ENCODE measurements at regions not wholly inside any gene's neighbourhood (a gene's known extent, or its start where the extent isn't known, plus 50 kb on each side); places are given as distances from the start of the nearest gene placed in this dataset.
"Not testable (repeated sequence)": the region's sequence is repeated elsewhere in the genome, so short reads cannot be mapped to it uniquely, and the experiment has no call there.

- intact Hi-C loops (cut with micrococcal nuclease) = no loop called here
Observed at GRCh38 chr15:69552057-69552815, 99.6 kb downstream of the RPLP1 start.

DNA sequence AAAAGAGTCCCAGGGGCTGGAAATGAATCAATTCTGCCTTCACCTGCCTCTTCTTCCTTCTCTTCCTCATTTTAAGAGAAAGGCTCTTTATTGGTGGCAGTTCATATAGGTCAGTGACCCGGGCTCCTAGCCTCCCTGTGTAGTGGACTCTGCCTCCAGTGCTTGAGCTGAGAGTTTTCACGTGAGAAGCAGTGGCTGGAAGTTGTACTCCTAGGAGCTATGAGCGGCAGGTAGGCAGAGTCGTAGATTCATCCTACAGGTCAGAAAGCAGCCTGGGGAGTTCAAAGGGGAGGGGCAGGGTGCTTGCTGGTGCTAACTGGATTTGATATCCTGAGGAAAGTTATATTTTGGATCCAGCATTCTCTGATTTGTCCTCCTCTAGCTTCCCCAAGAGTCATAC lies 101.1 kb downstream of the RPLP1 start:
- intact Hi-C loops (cut with micrococcal nuclease) = no loop called here

DNA sequence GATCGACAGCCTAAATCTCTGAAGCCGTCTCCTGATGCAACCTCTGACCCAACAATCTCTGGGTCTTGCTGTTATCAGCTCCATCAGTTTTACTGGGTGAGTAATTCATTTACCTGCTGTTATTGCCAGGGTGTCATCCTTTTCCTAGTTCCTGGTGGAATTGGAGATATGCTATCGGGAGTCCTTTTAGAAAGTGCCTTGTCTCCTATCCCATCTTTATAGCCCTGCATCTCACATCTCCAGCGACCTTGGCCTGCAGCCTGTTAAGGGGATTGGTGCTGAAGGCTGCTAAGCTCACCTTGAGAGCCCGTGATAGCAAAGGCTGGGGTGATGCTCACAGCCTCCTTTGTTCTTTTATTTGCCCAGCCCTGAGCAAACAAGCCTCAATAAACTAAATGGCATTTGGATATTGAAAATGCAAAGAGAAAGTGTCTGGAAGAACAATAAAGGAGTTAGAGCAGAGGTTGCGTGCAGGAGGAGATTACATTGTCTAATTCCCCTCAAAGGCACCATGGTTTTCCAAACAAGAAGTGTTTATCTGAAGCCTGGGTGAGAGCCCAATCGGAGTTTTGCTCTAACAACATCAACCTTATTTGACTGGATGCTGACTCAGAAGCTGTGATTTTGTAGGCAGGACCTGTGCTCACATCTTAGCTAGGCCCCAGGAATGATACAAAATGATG lies 101.8 kb downstream of the RPLP1 start:
- intact Hi-C loops (cut with micrococcal nuclease) = no loop called here

- intact Hi-C loops (cut with micrococcal nuclease) = no loop called here
Observed at GRCh38 chr15:69555080-69555479, 102.5 kb downstream of the RPLP1 start.

GRCh38 chr15:69556344-69556743 lies 103.7 kb downstream of the RPLP1 start:
- intact Hi-C loops (cut with micrococcal nuclease) = no loop called here

- intact Hi-C loops (cut with micrococcal nuclease) = no loop called here
Observed at GRCh38 chr15:69557020-69557706, 104.5 kb downstream of the RPLP1 start.

DNA sequence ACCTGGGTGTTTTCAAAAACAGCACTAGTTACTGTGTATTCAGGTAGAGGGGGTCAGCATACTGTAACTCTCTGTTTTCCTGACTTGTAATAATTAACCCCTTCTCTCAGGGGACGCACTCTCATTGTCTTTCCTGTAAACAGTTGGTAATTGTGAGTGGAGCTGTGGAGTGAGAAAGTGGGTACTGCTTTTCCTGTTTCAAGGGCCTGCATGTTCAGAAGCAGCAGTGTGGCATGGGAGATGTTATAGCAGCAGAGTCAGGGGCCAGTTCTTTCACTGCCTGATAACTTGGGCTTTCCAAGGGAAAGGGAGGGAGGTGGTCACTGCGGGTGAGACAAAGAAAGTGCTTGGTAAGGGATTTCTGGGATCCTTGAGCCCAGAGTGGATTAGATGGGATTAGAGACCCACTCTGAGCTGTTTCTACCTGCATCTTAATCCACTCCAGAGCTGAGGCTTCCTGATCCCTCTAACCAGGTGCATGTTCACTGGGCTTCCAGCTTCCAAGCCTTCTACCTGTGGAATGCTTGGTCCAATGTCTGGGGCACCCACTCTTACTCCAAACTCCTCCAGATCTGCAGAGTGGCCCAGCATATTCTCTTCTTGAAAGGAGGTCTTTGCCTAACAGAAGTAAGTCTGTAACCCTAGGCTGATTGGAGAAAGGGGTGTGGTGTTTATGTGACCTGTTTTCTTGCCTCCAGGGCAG lies 105.2 kb downstream of the RPLP1 start:
- intact Hi-C loops (cut with micrococcal nuclease) = no loop called here

DNA sequence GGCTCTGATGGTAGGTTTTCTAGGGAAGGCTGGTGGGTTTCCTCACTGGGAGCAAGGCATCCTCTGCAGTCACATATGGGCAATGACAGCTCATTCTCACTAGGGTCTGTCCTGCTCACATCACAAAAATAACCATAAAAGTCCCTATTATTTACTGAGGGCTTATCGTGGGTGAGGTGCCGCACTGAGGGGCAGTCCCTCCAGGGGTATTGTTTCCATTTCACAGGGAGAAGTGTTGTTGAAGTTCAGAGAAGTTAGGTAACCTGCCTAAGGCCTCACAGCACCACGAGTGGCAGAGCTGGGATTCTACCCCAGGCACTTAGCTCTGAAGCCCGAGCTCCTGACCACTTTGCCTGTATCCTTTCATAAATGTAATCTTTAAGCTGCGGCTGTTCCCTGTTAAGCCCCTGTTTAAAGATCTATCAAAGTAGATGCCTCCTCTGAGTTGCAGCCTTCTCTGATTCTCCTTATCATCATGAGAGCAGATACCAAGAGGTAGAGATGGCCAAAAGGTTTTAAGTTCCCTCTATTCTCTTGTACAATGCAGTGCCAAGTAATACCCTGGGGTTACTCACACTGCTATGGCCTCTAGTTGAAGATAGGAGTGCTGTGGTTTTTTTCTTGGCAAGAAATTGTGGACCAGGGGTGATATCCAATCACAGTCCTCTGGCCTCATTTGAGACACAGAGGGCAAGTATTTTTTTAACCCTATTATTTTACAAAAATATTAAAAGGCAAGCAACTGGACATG lies 107.0 kb downstream of the RPLP1 start:
- intact Hi-C loops (cut with micrococcal nuclease) = no loop called here

GRCh38 chr15:69561071-69561784 lies 108.6 kb downstream of the RPLP1 start:
- intact Hi-C loops (cut with micrococcal nuclease) = no loop called here

GRCh38 chr15:69562116-69562515 lies 109.5 kb downstream of the RPLP1 start:
- intact Hi-C loops (cut with micrococcal nuclease) = no loop called here

- intact Hi-C loops (cut with micrococcal nuclease) = no loop called here
Observed at GRCh38 chr15:69562564-69562963, 109.9 kb downstream of the RPLP1 start.

DNA sequence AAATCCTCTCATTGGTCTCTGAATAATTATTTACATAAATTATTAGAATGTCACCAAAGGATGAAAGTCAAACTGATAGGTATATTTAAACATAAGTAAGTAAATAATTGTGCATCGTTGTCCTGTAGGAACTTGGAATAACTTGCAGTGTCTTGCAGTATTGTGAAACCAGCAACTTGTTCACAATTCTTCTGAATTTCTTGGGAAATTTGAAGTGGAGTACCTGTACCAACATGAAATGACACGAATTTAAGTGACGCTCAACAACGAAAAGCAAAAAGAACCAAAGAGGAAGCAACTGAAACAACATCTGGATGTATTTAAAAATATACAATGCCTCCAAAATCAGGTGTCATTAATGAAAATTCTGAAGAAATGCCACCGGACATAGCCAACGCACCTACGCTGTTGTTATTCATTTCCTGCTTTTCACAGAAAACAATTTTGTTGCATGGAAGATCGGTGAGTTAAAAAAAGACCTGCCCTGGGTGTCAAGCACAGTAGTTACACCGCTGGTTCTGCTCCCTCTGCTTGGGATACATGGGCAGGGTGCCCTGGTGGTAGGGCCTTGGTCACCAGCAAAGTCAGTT lies 112.5 kb downstream of the RPLP1 start:
- intact Hi-C loops (cut with micrococcal nuclease) = no loop called here

GRCh38 chr15:69567238-69567760 lies 114.7 kb downstream of the RPLP1 start:
- intact Hi-C loops (cut with micrococcal nuclease) = not testable (repeated sequence)

- intact Hi-C loops (cut with micrococcal nuclease) = no loop called here
Observed at GRCh38 chr15:69568173-69569009, 115.8 kb downstream of the RPLP1 start.

DNA sequence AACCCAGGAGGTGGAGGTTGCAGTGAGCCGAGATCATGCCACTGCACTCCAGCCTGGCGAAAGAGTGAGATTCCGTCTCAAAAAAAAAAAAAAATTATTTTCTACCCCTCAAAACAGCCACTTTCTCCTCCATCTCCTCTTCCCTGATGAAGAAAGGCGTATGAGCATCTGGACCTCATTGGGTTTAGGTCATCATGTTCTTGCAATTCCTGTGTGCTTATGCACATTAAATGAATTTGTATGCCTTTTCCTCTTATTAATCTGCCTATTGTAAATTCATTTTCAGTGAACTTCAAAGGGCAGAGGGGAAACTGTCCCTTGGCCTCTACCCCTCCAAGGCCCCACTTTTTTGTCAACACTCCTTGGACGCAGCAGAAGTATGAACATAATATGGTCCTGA lies 117.8 kb downstream of the RPLP1 start:
- intact Hi-C loops (cut with micrococcal nuclease) = no loop called here

GRCh38 chr15:69570997-69571396 lies 118.4 kb downstream of the RPLP1 start:
- intact Hi-C loops (cut with micrococcal nuclease) = no loop called here

DNA sequence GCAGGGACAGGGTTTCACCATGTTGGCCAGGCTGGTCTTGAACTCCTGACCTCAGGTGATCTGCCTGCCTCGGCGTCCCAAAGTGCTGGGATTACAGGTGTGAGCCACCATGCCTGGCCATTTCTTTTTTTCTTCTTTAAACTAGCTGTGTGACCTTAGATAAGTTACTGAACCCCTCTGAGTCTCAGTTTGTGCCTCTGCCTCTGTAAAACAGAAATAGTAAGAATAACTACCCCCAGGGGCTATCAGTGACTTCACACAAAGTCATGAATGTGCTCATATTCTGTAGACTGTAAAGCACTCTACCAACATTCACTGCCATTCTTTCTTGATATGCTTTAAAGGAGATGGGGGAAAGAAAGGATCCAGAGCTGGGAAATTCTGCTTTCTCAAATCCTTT lies 120.7 kb downstream of the RPLP1 start:
- intact Hi-C loops (cut with micrococcal nuclease) = not testable (repeated sequence)

- intact Hi-C loops (cut with micrococcal nuclease) = loop anchor here (2.0 kb wide), 1 partner anchor 141 kb away; no protein-coding TSS in a partner anchor
Observed at GRCh38 chr15:69573815-69574475, 121.3 kb downstream of the RPLP1 start.
